ENCODE measurements at regions not wholly inside any gene's neighbourhood (a gene's known extent, or its start where the extent isn't known, plus 50 kb on each side); places are given as distances from the start of the nearest gene placed in this dataset.
A peak's percentile ranks its signal among the peaks of the same experiment; 100 is the strongest.

GRCh38 chr18:45161850-45162249, 453.4 kb upstream of the SLC14A2 start:
- no peak for ATAC-seq
- Histone ChIP-seq H3K4me1 (peaks cover 10% of the 10 kb centered on the region), H3K4me3 (no peak overlapping the region), H3K27ac (no peak overlapping the region), H3K36me3 (ENCODE audit: insufficient read depth in 1 of 2, low read depth in 1 of 2) (no peaks in the 10 kb centered on the region), H3K9me3 (no peaks in the 10 kb centered on the region), H3K27me3 (ENCODE audit: insufficient read depth in 3 of 3, low read length in 2 of 3) (no peaks in the 10 kb centered on the region)
- no peak for DNase-seq
- WGBS, 3 donors, result 79 to 82% (median 80%) methylated on average over 6 of the region's 6 CpGs
- intact Hi-C loops (cut with DNase I), result loop anchor here in 1 of 2 donors (10.0 kb wide), 1 partner anchor 173 kb away; no protein-coding TSS in a partner anchor
- TF ChIP-seq CTCF (IDR thresholded peaks at IDR 0.05), result no peak

- WGBS, 3 donors, result 61 to 86% (median 75%) methylated on average over 2 of the region's 2 CpGs
- no peak for TF ChIP-seq CTCF (IDR thresholded peaks at IDR 0.05)
- H3K27ac ChIP-seq, result no peak overlapping the region
- peaks cover 26% of the 10 kb centered on the region for H3K4me1 ChIP-seq
- DNase-seq (no peak), ATAC-seq (no peak)
- intact Hi-C loops (cut with DNase I), result loop anchor here in 1 of 2 donors (10.0 kb wide), 1 partner anchor 171 kb away; no protein-coding TSS in a partner anchor
- no peaks in the 10 kb centered on the region for H3K9me3 ChIP-seq
- H3K27me3 ChIP-seq (ENCODE audit: insufficient read depth in 3 of 3, low read length in 2 of 3), result no peaks in the 10 kb centered on the region
- no peaks in the 10 kb centered on the region for H3K36me3 ChIP-seq (ENCODE audit: insufficient read depth in 1 of 2, low read depth in 1 of 2)
- H3K4me3 ChIP-seq, result no peak overlapping the region
Measured at GRCh38 chr18:45163871-45164270, 451.4 kb upstream of the SLC14A2 start.

GRCh38 chr18:45164551-45164950, 450.7 kb upstream of the SLC14A2 start:
- peaks cover 30% of the 10 kb centered on the region for H3K4me1 ChIP-seq
- no peaks in the 10 kb centered on the region for H3K9me3 ChIP-seq
- no peak for DNase-seq
- no peak for ATAC-seq
- H3K36me3 ChIP-seq (ENCODE audit: insufficient read depth in 1 of 2, low read depth in 1 of 2), result no peaks in the 10 kb centered on the region
- no peaks in the 10 kb centered on the region for H3K27me3 ChIP-seq (ENCODE audit: insufficient read depth in 3 of 3, low read length in 2 of 3)
- 8 to 20% (median 11%) methylated on average over 1 of the region's 1 CpG for WGBS, 3 donors
- intact Hi-C loops (cut with DNase I), result loop anchor here in 1 of 2 donors (10.0 kb wide), 1 partner anchor 170 kb away; no protein-coding TSS in a partner anchor
- no peak for TF ChIP-seq CTCF (IDR thresholded peaks at IDR 0.05)
- no peak overlapping the region for H3K27ac ChIP-seq
- no peak overlapping the region for H3K4me3 ChIP-seq

GRCh38 chr18:45165176-45165713, 450.0 kb upstream of the SLC14A2 start:
- Histone ChIP-seq H3K4me1 (peaks cover 35% of the 10 kb centered on the region), H3K36me3 (ENCODE audit: insufficient read depth in 1 of 2, low read depth in 1 of 2) (no peaks in the 10 kb centered on the region), H3K27me3 (ENCODE audit: insufficient read depth in 3 of 3, low read length in 2 of 3) (no peaks in the 10 kb centered on the region), H3K4me3 (no peak overlapping the region), H3K27ac (no peak overlapping the region), H3K9me3 (no peaks in the 10 kb centered on the region)
- ATAC-seq (no peak), DNase-seq (no peak)
- intact Hi-C loops (cut with DNase I), result loop anchor here in 1 of 2 donors (10.0 kb wide), 1 partner anchor 170 kb away; no protein-coding TSS in a partner anchor
- TF ChIP-seq CTCF (IDR thresholded peaks at IDR 0.05), result no peak

GRCh38 chr18:45165871-45166270, 449.4 kb upstream of the SLC14A2 start:
- Histone ChIP-seq H3K4me3 (no peak overlapping the region), H3K27me3 (ENCODE audit: insufficient read depth in 3 of 3, low read length in 2 of 3) (no peaks in the 10 kb centered on the region), H3K4me1 (peaks cover 35% of the 10 kb centered on the region), H3K9me3 (no peaks in the 10 kb centered on the region), H3K36me3 (ENCODE audit: insufficient read depth in 1 of 2, low read depth in 1 of 2) (no peaks in the 10 kb centered on the region), H3K27ac (peak overlapping the region; percentile 17)
- ATAC-seq, result no peak
- WGBS, 3 donors, result 52 to 64% (median 64%) methylated on average over 3 of the region's 3 CpGs
- no peak for TF ChIP-seq CTCF (IDR thresholded peaks at IDR 0.05)
- intact Hi-C loops (cut with DNase I), result loop anchor here in 1 of 2 donors (10.0 kb wide), 1 partner anchor 169 kb away; no protein-coding TSS in a partner anchor
- DNase-seq, result no peak
